Panc1 (cell line): ENCODE measurements at regions not wholly inside any gene's neighbourhood (a gene's known extent, or its start where the extent isn't known, plus 50 kb on each side); places are given as distances from the start of the nearest gene placed in this dataset.

Source experiments
- CTCF ChIP-seq: fragments of 450-650 bp; IDR thresholded peaks from 2 replicates; pipeline ENCODE4 v1.5.1; 2017; ENCODE audit warnings: mild to moderate bottlenecking
- POLR2AphosphoS5 ChIP-seq: IDR thresholded peaks from 2 replicates; pipeline ENCODE4 v1.6.1; 2012; ENCODE audit warnings: mild to moderate bottlenecking, low read depth, low read length, moderate library complexity
- REST ChIP-seq, 2 experiments: IDR thresholded peaks; 2 replicates each; pipeline ENCODE4 v1.6.1; 2011 to 2012; ENCODE audit warnings: low read depth in 2 of 2, control low read depth in 1 of 2, low read length in 1 of 2, mild to moderate bottlenecking in 1 of 2, moderate library complexity in 1 of 2; ENCODE audit not compliant: insufficient read depth in 1 of 2
- SIN3A ChIP-seq: IDR thresholded peaks from 2 replicates; pipeline ENCODE4 v1.6.1; 2012; ENCODE audit warnings: low read depth, mild to moderate bottlenecking, low read length, moderate library complexity, borderline replicate concordance; ENCODE audit not compliant: insufficient read depth
- TCF7L2 ChIP-seq: IDR thresholded peaks from 2 replicates; pipeline ENCODE4 v1.6.1; 2011; ENCODE audit warnings: mild to moderate bottlenecking, low read depth, low read length, inconsistent platforms

- TF ChIP-seq CTCF (no peak), REST (IDR thresholded peaks at IDR 0.05; ENCODE audit: insufficient read depth in 1 of 2, low read depth in 2 of 2, low read length in 1 of 2) (no peak), POLR2AphosphoS5 (no peak), SIN3A (no peak), TCF7L2 (no peak)
Measured at GRCh38 chr15:93831641-93832040, 399.7 kb upstream of the MCTP2 start.
